Cardiac muscle cell (in vitro differentiated cells and primary cell): ENCODE measurements at regions not wholly inside any gene's neighbourhood (a gene's known extent, or its start where the extent isn't known, plus 50 kb on each side); places are given as distances from the start of the nearest gene placed in this dataset.

ENCODE experiments used
- DNase-seq, 2 donors: peaks; one replicate each; pipeline versions ENCODE4 v3.0.0 to v3.0.0-alpha.2; 2010 to 2017; ENCODE audit warnings: low read depth in 1 of 2, low spot score in 1 of 2
- H3K27ac ChIP-seq: fragments of 200-600 bp; sonication (generic); 2 replicates; pipeline ENCODE4 v1.5.1; 2016
- H3K27me3 ChIP-seq: fragments of 200-600 bp; sonication (generic); 2 replicates; pipeline ENCODE4 v1.6.0; 2016; ENCODE audit warnings: control low read depth
- H3K36me3 ChIP-seq: fragments of 200-600 bp; sonication (generic); 2 replicates; pipeline ENCODE4 v1.5.1; 2016; ENCODE audit warnings: control low read depth
- H3K4me1 ChIP-seq: fragments of 200-600 bp; sonication (generic); 2 replicates; pipeline ENCODE4 v1.8.1; 2017; ENCODE audit warnings: low read depth, mild to moderate bottlenecking, mixed run types
- H3K4me3 ChIP-seq: fragments of 200-600 bp; sonication (generic); 2 replicates; pipeline ENCODE4 v1.5.1; 2016; ENCODE audit warnings: mild to moderate bottlenecking
- H3K9me3 ChIP-seq: fragments of 200-600 bp; sonication (generic); 2 replicates; pipeline ENCODE4 v1.5.1; 2017; ENCODE audit warnings: low read depth, mild to moderate bottlenecking, control low read depth
- CTCF ChIP-seq: IDR thresholded peaks from 2 replicates; pipeline ENCODE4 v1.5.1; 2012; ENCODE audit warnings: low read depth, mild to moderate bottlenecking, low read length

GRCh38 chr3:31219131-31219843 is 313.4 kb upstream of the STT3B start:
- H3K4me3 ChIP-seq, result no peak overlapping the region
- no peaks in the 10 kb centered on the region for H3K27me3 ChIP-seq
- no peak overlapping the region for H3K27ac ChIP-seq
- H3K9me3 ChIP-seq, result no peaks in the 10 kb centered on the region
- no peak for TF ChIP-seq CTCF
- peak in 1 of 2 donors; percentile 71 for DNase-seq
- H3K36me3 ChIP-seq, result no peaks in the 10 kb centered on the region
- no peaks in the 10 kb centered on the region for H3K4me1 ChIP-seq

- Histone ChIP-seq H3K4me3 (no peak overlapping the region), H3K36me3 (no peaks in the 10 kb centered on the region), H3K4me1 (no peaks in the 10 kb centered on the region), H3K9me3 (no peaks in the 10 kb centered on the region), H3K27ac (no peak overlapping the region), H3K27me3 (no peaks in the 10 kb centered on the region)
- TF ChIP-seq CTCF, result no peak
- DNase-seq, result no peak
Measured at GRCh38 chr3:31220431-31220830, 312.3 kb upstream of the STT3B start.

- DNase-seq, result no peak
- Histone ChIP-seq H3K4me1 (no peaks in the 10 kb centered on the region), H3K27me3 (no peaks in the 10 kb centered on the region), H3K36me3 (no peaks in the 10 kb centered on the region), H3K4me3 (no peak overlapping the region), H3K9me3 (no peaks in the 10 kb centered on the region), H3K27ac (no peak overlapping the region)
- TF ChIP-seq CTCF, result no peak
Measured at GRCh38 chr3:31223278-31223677, 309.4 kb upstream of the STT3B start.

- Histone ChIP-seq H3K4me3 (no peak overlapping the region), H3K27ac (no peak overlapping the region), H3K27me3 (no peaks in the 10 kb centered on the region), H3K4me1 (no peaks in the 10 kb centered on the region), H3K9me3 (no peaks in the 10 kb centered on the region), H3K36me3 (no peaks in the 10 kb centered on the region)
- DNase-seq, result no peak
- TF ChIP-seq CTCF, result no peak
Measured at GRCh38 chr3:31224936-31225335, 307.8 kb upstream of the STT3B start.

- no peaks in the 10 kb centered on the region for H3K27me3 ChIP-seq
- no peak overlapping the region for H3K4me3 ChIP-seq
- H3K9me3 ChIP-seq, result no peaks in the 10 kb centered on the region
- H3K36me3 ChIP-seq, result no peaks in the 10 kb centered on the region
- TF ChIP-seq CTCF, result no peak
- DNase-seq, result no peak
- H3K27ac ChIP-seq, result no peak overlapping the region
- H3K4me1 ChIP-seq, result no peaks in the 10 kb centered on the region
Measured at GRCh38 chr3:31225923-31226322, 306.8 kb upstream of the STT3B start.

GRCh38 chr3:31226346-31226745 is 306.4 kb upstream of the STT3B start:
- no peaks in the 10 kb centered on the region for H3K27me3 ChIP-seq
- no peaks in the 10 kb centered on the region for H3K36me3 ChIP-seq
- no peaks in the 10 kb centered on the region for H3K4me1 ChIP-seq
- H3K4me3 ChIP-seq, result no peak overlapping the region
- TF ChIP-seq CTCF, result no peak
- H3K9me3 ChIP-seq, result no peaks in the 10 kb centered on the region
- H3K27ac ChIP-seq, result no peak overlapping the region
- DNase-seq, result no peak
